Left lung (tissue), 4 donors: ENCODE measurements at regions not wholly inside any gene's neighbourhood (a gene's known extent, or its start where the extent isn't known, plus 50 kb on each side); places are given as distances from the start of the nearest gene placed in this dataset.

Experiments used
- ATAC-seq: fragments of 200-7000 bp; cut with Tn5 transposase; one replicate; pipeline ENCODE4 v1.9.1; 2020; ENCODE audit warnings: moderate library complexity
- DNase-seq, 4 donors: peaks; one replicate each; pipeline ENCODE4 v3.0.0-alpha.2; 2013 to 2020
- H3K27ac ChIP-seq, 2 donors: fragments of 200-600 bp; sonication (generic) in 1 of 2; one replicate each; pipeline versions ENCODE4 v1.5.0 to v1.8.0; 2020 to 2021
- H3K27me3 ChIP-seq, 2 donors: fragments of 200-600 bp; sonication (generic) in 1 of 2; one replicate each; pipeline versions ENCODE4 v1.5.0 to v1.8.0; 2020 to 2021
- H3K36me3 ChIP-seq, 2 donors: fragments of 200-600 bp; sonication (generic) in 1 of 2; one replicate each; pipeline versions ENCODE4 v1.5.0 to v1.8.0; 2020 to 2021
- H3K4me1 ChIP-seq, 2 donors: fragments of 200-600 bp; one replicate each; pipeline ENCODE4 v1.8.0; 2021
- H3K4me3 ChIP-seq, 2 donors: fragments of 200-600 bp; sonication (generic) in 1 of 2; one replicate each; pipeline versions ENCODE4 v1.5.0 to v1.8.0; 2020 to 2021; ENCODE audit warnings: mild to moderate bottlenecking in 1 of 2
- H3K9me3 ChIP-seq, 2 donors: fragments of 200-600 bp; sonication (generic) in 1 of 2; one replicate each; pipeline versions ENCODE4 v1.5.0 to v1.8.0; 2020 to 2021
- intact Hi-C, 2 donors: fragments of 100-400 bp; cut with DNase I; formaldehyde crosslinking; loops; one replicate each; pipeline versions ENCODE4 v1.11.2 to v1.14.2; 2022
- TF ChIP-seq, protein P1 (sequence below), 2 donors: fragments of 200-600 bp; sonication (generic) in 1 of 2; IDR thresholded peaks; one replicate each; pipeline versions ENCODE4 v1.5.0 to v1.8.0; 2021; ENCODE audit warnings: antibody characterized with exemption in 2 of 2
- donor health status: DM: no; HTN: yes; CAD: no.
- donor health status: DM: no; HTN: no; CAD: no.

DNA sequence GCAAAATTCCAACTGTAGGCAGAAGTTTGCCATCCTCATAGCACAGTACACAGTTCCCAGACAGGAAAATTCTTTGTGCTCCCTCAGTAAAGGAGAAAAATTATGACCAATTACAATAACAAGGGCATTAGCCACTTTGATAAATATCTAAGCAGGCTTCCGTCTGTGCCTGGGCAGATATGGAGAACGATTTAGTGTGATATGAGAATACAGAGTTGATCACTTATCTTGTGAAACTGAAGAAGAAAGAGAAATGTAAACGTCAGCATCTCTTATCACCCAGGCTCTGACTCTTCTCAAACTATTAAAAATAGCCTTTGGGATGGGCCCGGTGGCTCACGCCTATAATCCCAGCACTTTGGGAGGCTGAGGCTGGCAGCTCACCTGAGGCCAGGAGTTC, 54.5 kb upstream of the TIAM1 start:
- no peak for DNase-seq
- no peak for ATAC-seq
- TF ChIP-seq, protein P1, sequence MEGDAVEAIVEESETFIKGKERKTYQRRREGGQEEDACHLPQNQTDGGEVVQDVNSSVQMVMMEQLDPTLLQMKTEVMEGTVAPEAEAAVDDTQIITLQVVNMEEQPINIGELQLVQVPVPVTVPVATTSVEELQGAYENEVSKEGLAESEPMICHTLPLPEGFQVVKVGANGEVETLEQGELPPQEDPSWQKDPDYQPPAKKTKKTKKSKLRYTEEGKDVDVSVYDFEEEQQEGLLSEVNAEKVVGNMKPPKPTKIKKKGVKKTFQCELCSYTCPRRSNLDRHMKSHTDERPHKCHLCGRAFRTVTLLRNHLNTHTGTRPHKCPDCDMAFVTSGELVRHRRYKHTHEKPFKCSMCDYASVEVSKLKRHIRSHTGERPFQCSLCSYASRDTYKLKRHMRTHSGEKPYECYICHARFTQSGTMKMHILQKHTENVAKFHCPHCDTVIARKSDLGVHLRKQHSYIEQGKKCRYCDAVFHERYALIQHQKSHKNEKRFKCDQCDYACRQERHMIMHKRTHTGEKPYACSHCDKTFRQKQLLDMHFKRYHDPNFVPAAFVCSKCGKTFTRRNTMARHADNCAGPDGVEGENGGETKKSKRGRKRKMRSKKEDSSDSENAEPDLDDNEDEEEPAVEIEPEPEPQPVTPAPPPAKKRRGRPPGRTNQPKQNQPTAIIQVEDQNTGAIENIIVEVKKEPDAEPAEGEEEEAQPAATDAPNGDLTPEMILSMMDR (IDR thresholded peaks at IDR 0.05) = no peak
- Histone ChIP-seq H3K36me3 (no peaks in the 10 kb centered on the region), H3K9me3 (no peaks in the 10 kb centered on the region), H3K4me1 (no peaks in the 10 kb centered on the region), H3K4me3 (no peak overlapping the region), H3K27ac (no peak overlapping the region), H3K27me3 (no peaks in the 10 kb centered on the region)
- intact Hi-C loops = no loop called here

DNA sequence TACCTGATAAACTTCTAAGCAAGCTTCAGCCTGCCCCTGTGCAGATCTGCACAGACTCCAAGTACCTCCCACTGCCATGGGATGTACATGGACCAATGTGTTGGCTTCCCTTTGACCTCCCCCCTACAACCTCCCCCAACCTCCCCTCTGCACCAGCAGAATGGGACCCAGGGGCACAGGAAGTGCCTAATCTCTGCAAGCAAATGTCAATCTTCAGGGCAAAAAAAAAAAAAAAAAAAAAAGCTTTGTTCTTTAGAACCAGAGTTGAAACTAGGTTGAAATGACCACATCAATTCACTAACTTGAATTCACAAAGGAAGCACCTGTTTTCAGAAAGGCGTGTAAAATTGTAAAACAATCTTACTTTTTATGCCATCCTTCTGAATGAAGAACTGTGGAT, 53.9 kb upstream of the TIAM1 start:
- TF ChIP-seq, protein P1 (IDR thresholded peaks at IDR 0.05) = no peak
- DNase-seq = no peak
- Histone ChIP-seq H3K9me3 (no peaks in the 10 kb centered on the region), H3K27me3 (no peaks in the 10 kb centered on the region), H3K36me3 (no peaks in the 10 kb centered on the region), H3K27ac (no peak overlapping the region), H3K4me3 (no peak overlapping the region), H3K4me1 (no peaks in the 10 kb centered on the region)
- no peak for ATAC-seq
- intact Hi-C loops = no loop called here

DNA sequence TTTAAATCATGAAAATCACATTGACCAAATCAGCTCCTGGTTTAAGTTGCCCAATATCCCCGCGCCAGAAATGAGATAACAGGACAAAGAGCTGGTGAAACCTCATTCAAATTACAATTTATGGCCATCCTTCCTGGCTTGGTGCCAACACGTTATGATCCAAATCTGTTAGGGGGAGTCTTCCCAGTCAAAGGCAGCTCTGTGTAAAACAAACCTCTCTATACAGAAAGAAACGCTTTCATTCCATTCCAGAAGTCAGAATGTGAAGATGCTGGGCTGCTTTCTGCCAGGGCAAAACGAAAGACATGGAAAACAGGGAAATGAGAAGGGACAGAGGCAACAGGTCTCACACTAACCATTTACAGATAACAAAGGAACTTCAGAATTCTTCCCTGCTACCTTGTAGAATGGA, 53.5 kb upstream of the TIAM1 start:
- Histone ChIP-seq H3K36me3 (no peaks in the 10 kb centered on the region), H3K27me3 (no peaks in the 10 kb centered on the region), H3K4me3 (no peak overlapping the region), H3K27ac (no peak overlapping the region), H3K4me1 (no peaks in the 10 kb centered on the region), H3K9me3 (no peaks in the 10 kb centered on the region)
- intact Hi-C loops = no loop called here
- TF ChIP-seq, protein P1 (IDR thresholded peaks at IDR 0.05) = no peak
- DNase-seq (peak in 1 of 4 donors; percentile 59), ATAC-seq (no peak)

GRCh38 chr21:31397030-31397429, 53.0 kb upstream of the TIAM1 start:
- intact Hi-C loops = no loop called here
- no peak for ATAC-seq
- no peak overlapping the region for H3K27ac ChIP-seq
- no peaks in the 10 kb centered on the region for H3K4me1 ChIP-seq
- H3K4me3 ChIP-seq = no peak overlapping the region
- no peak for DNase-seq
- TF ChIP-seq, protein P1 (IDR thresholded peaks at IDR 0.05) = no peak
- no peaks in the 10 kb centered on the region for H3K36me3 ChIP-seq
- H3K27me3 ChIP-seq = no peaks in the 10 kb centered on the region
- no peaks in the 10 kb centered on the region for H3K9me3 ChIP-seq

DNA sequence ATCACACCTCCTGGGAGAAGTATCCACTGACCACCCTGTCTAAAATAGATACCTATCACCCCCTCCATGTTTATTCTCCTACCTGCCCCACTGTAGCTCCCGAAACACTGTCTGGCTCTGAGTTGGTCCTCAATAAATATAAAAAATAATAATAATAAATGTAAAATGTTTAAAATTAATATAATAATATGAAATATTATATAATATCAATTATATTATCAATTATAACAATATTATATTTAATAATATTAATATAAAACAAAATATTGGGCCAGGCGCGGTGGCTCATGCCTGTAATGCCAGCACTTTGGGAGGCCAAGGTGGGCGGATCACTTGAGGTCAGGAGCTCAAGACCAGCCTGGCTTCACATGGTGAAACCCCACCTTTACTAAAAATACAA, 52.3 kb upstream of the TIAM1 start:
- intact Hi-C loops = no loop called here
- no peak overlapping the region for H3K4me3 ChIP-seq
- no peak for ATAC-seq
- H3K27me3 ChIP-seq = no peaks in the 10 kb centered on the region
- H3K36me3 ChIP-seq = no peaks in the 10 kb centered on the region
- no peak for DNase-seq
- H3K9me3 ChIP-seq = no peaks in the 10 kb centered on the region
- TF ChIP-seq, protein P1 (IDR thresholded peaks at IDR 0.05) = no peak
- H3K27ac ChIP-seq = no peak overlapping the region
- no peaks in the 10 kb centered on the region for H3K4me1 ChIP-seq
